ENCODE measurements at regions not wholly inside any gene's neighbourhood (a gene's known extent, or its start where the extent isn't known, plus 50 kb on each side); places are given as distances from the start of the nearest gene placed in this dataset.
A peak's percentile ranks its signal among the peaks of the same experiment; 100 is the strongest.

DNA sequence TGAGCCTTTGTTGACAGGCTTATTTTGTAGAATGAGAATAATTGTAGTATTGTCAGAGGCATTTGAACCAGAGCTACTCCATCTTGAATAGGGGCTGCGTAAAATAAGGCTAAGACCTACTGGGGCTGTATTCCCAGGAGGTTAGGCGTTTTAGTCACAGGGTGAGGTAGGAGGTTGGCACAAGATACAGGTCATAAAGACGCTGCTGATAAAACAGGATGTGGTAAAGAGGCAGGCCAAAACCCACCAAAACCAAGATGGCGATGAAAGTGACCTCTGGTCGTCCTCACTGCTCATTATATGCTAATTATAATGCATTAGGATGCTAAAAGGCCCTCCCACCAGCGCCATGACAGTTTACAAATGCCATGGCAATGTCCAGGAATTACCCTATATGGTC, 82.7 kb downstream of the PFDN4 start:
- ChIA-PET CTCF (no interaction called here), POLR2A (no interaction called here)
- 52% methylated on average over 6 of the region's 6 CpGs for WGBS (ENCODE audit: low lambda C conversion rate)

DNA sequence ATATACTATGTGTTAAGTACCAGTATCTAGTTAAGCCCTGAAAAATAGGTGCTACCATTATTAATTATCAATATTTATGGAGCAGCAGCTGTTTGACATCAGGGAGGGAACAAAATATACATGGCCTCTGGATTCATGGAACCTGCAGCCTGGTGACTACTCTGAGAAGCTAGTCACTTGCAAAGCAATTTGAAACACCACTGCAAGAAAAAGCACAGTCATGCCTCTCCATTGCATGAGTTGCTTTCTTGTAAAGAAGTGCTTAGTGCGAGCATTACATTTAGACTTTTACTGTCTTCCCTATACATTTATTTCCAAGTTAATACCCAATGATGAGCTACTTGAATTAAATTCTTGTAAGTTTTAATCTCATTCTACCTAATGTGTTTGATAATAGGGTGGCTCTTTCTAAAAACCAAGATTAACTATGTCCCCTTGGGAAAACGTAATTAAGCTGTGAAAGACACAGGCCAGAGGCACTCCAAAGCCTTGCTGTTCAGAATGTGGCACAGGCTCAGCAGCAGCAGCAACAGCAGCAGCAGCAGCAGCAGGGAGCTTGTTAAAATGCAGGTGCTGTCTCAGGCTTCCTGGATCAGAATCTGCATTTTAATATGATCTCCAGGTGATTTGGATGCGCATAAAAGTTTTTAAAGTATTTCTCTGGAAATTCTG, 83.6 kb downstream of the PFDN4 start:
- H2AFZ ChIP-seq (ENCODE audit: low read depth): no peak overlapping the region
- H4K20me1 ChIP-seq (ENCODE audit: insufficient read depth): no peaks in the 10 kb centered on the region
- ChIA-PET POLR2A (no interaction called here), CTCF (interaction anchor here (0.9 kb wide), 1 partner anchor 36 kb away, joined by 3 read pairs; no protein-coding TSS in a partner anchor)
- H3K27ac ChIP-seq (ENCODE audit: low read depth in 2 of 2, low read length in 1 of 2): no peak overlapping the region
- no peaks in the 10 kb centered on the region for H3K27me3 ChIP-seq (ENCODE audit: insufficient read depth)
- H3K9me3 ChIP-seq: no peaks in the 10 kb centered on the region
- H3K9me2 ChIP-seq: no peaks in the 10 kb centered on the region
- peaks cover 20% of the 10 kb centered on the region for H3F3A ChIP-seq (replicated peaks; ENCODE audit: insufficient read depth)
- TF ChIP-seq, protein P1, sequence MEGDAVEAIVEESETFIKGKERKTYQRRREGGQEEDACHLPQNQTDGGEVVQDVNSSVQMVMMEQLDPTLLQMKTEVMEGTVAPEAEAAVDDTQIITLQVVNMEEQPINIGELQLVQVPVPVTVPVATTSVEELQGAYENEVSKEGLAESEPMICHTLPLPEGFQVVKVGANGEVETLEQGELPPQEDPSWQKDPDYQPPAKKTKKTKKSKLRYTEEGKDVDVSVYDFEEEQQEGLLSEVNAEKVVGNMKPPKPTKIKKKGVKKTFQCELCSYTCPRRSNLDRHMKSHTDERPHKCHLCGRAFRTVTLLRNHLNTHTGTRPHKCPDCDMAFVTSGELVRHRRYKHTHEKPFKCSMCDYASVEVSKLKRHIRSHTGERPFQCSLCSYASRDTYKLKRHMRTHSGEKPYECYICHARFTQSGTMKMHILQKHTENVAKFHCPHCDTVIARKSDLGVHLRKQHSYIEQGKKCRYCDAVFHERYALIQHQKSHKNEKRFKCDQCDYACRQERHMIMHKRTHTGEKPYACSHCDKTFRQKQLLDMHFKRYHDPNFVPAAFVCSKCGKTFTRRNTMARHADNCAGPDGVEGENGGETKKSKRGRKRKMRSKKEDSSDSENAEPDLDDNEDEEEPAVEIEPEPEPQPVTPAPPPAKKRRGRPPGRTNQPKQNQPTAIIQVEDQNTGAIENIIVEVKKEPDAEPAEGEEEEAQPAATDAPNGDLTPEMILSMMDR (IDR thresholded peaks at IDR 0.05): no peak
- TF ChIP-seq, protein P2, sequence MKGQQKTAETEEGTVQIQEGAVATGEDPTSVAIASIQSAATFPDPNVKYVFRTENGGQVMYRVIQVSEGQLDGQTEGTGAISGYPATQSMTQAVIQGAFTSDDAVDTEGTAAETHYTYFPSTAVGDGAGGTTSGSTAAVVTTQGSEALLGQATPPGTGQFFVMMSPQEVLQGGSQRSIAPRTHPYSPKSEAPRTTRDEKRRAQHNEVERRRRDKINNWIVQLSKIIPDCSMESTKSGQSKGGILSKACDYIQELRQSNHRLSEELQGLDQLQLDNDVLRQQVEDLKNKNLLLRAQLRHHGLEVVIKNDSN (IDR thresholded peaks at IDR 0.05; ENCODE audit: borderline replicate concordance, low read depth): no peak
- no peak for TF ChIP-seq FOSL2 (IDR thresholded peaks at IDR 0.05; ENCODE audit: borderline replicate concordance, low read depth)
- TF ChIP-seq NFIC (IDR thresholded peaks at IDR 0.05; ENCODE audit: borderline replicate concordance): no peak
- no peak for TF ChIP-seq YY1 (IDR thresholded peaks at IDR 0.05; ENCODE audit: low read depth)
- TF ChIP-seq TEAD4 (IDR thresholded peaks at IDR 0.05; ENCODE audit: borderline replicate concordance, insufficient read depth): no peak
- no peak for TF ChIP-seq FOXJ3 (CRISPR knock-in tag; IDR thresholded peaks at IDR 0.05)
- TF ChIP-seq, protein P3, sequence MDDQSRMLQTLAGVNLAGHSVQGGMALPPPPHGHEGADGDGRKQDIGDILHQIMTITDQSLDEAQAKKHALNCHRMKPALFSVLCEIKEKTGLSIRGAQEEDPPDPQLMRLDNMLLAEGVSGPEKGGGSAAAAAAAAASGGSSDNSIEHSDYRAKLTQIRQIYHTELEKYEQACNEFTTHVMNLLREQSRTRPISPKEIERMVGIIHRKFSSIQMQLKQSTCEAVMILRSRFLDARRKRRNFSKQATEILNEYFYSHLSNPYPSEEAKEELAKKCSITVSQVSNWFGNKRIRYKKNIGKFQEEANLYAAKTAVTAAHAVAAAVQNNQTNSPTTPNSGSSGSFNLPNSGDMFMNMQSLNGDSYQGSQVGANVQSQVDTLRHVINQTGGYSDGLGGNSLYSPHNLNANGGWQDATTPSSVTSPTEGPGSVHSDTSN (IDR thresholded peaks at IDR 0.05): no peak
- TF ChIP-seq NRF1 (IDR thresholded peaks at IDR 0.05; ENCODE audit: low read depth, low read length): no peak
- TF ChIP-seq, protein P4, sequence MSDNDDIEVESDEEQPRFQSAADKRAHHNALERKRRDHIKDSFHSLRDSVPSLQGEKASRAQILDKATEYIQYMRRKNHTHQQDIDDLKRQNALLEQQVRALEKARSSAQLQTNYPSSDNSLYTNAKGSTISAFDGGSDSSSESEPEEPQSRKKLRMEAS (IDR thresholded peaks at IDR 0.05; ENCODE audit: low read depth): no peak
- 0 out of 4 replicates have a peak, but pooled peaks cover 0 to 9% of the 10 kb centered on the region in 2 experiments for H3K4me1 ChIP-seq (ENCODE audit: control insufficient read depth in 1 of 2, insufficient read depth in 2 of 2, low read depth in 1 of 2, low read length in 1 of 2)
- no peak overlapping the region for H3K4me3 ChIP-seq (ENCODE audit: low read depth in 2 of 2, low read length in 1 of 2)
- no peaks in the 10 kb centered on the region for H3K79me2 ChIP-seq (ENCODE audit: insufficient read depth)
- WGBS (ENCODE audit: low lambda C conversion rate): 50% methylated on average over 3 of the region's 3 CpGs
- H3K9ac ChIP-seq: no peak overlapping the region
- no peak for DNase-seq
- no peaks in the 10 kb centered on the region for H3K36me3 ChIP-seq (replicated peaks in 1 of 2; ENCODE audit: control insufficient read depth in 1 of 2, insufficient read depth in 2 of 2, low read length in 1 of 2)
- H3K4me2 ChIP-seq: 0 out of 2 replicates have a peak overlapping the region, but pooled peaks have one; percentile 48

More for the DNA sequence above, 82.7 kb downstream of the PFDN4 start:
- Histone ChIP-seq H3K9ac (no peak overlapping the region), H3K9me3 (0 out of 2 replicates have a peak, but pooled peaks cover 3% of the 10 kb centered on the region), H3K4me2 (no peak overlapping the region), H3K36me3 (replicated peaks in 1 of 2; ENCODE audit: control insufficient read depth in 1 of 2, insufficient read depth in 2 of 2, low read length in 1 of 2) (no peaks in the 10 kb centered on the region), H3K27ac (ENCODE audit: low read depth in 2 of 2, low read length in 1 of 2) (no peak overlapping the region), H3K4me1 (ENCODE audit: control insufficient read depth in 1 of 2, insufficient read depth in 2 of 2, low read depth in 1 of 2, low read length in 1 of 2) (0 out of 4 replicates have a peak, but pooled peaks cover 0 to 9% of the 10 kb centered on the region in 2 experiments), H3K9me2 (no peaks in the 10 kb centered on the region), H2AFZ (ENCODE audit: low read depth) (no peak overlapping the region), H3F3A (replicated peaks; ENCODE audit: insufficient read depth) (peaks cover 20% of the 10 kb centered on the region), H3K79me2 (ENCODE audit: insufficient read depth) (no peaks in the 10 kb centered on the region), H3K27me3 (ENCODE audit: insufficient read depth) (no peaks in the 10 kb centered on the region), H3K4me3 (ENCODE audit: low read depth in 2 of 2, low read length in 1 of 2) (no peak overlapping the region), H4K20me1 (ENCODE audit: insufficient read depth) (no peaks in the 10 kb centered on the region)
- no peak for DNase-seq
- no peak for TF ChIP-seq EP300 (IDR thresholded peaks at IDR 0.05; ENCODE audit: borderline replicate concordance in 1 of 2, low read depth in 1 of 2, low read length in 1 of 2)
- TF ChIP-seq, protein P2 (IDR thresholded peaks at IDR 0.05; ENCODE audit: borderline replicate concordance, low read depth): no peak
- TF ChIP-seq NRF1 (IDR thresholded peaks at IDR 0.05; ENCODE audit: low read depth, low read length): no peak
- TF ChIP-seq FOSL2 (IDR thresholded peaks at IDR 0.05; ENCODE audit: borderline replicate concordance, low read depth): no peak
- TF ChIP-seq CHD2 (IDR thresholded peaks at IDR 0.05; ENCODE audit: low read length, partially characterized antibody): no peak
- TF ChIP-seq, protein P5, sequence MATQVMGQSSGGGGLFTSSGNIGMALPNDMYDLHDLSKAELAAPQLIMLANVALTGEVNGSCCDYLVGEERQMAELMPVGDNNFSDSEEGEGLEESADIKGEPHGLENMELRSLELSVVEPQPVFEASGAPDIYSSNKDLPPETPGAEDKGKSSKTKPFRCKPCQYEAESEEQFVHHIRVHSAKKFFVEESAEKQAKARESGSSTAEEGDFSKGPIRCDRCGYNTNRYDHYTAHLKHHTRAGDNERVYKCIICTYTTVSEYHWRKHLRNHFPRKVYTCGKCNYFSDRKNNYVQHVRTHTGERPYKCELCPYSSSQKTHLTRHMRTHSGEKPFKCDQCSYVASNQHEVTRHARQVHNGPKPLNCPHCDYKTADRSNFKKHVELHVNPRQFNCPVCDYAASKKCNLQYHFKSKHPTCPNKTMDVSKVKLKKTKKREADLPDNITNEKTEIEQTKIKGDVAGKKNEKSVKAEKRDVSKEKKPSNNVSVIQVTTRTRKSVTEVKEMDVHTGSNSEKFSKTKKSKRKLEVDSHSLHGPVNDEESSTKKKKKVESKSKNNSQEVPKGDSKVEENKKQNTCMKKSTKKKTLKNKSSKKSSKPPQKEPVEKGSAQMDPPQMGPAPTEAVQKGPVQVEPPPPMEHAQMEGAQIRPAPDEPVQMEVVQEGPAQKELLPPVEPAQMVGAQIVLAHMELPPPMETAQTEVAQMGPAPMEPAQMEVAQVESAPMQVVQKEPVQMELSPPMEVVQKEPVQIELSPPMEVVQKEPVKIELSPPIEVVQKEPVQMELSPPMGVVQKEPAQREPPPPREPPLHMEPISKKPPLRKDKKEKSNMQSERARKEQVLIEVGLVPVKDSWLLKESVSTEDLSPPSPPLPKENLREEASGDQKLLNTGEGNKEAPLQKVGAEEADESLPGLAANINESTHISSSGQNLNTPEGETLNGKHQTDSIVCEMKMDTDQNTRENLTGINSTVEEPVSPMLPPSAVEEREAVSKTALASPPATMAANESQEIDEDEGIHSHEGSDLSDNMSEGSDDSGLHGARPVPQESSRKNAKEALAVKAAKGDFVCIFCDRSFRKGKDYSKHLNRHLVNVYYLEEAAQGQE (IDR thresholded peaks at IDR 0.05; ENCODE audit: low read depth, low read length): no peak

Measured in SK-N-SH (cell line).